ENCODE measurements at regions not wholly inside any gene's neighbourhood (a gene's known extent, or its start where the extent isn't known, plus 50 kb on each side); places are given as distances from the start of the nearest gene placed in this dataset.
"Not testable (repeated sequence)": the region's sequence is repeated elsewhere in the genome, so short reads cannot be mapped to it uniquely, and the experiment has no call there.

DNA sequence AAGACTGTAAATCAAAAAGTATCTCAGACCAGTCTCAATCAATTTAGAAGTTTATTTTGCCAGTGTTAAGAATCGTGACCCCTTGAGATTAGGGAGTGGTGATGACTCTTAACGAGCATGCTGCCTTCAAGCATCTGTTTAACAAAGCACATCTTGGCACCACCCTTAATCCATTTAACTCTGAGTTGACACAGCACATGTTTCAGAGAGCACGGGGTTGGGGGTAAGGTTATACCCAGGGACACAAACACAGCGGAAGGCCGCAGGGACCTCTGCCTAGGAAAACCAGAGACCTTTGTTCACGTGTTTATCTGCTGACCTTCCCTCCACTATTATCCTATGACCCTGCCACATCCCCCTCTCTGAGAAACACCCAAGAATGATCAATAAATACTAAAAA is 645.8 kb downstream of the FRK start:
- DNase-seq (ENCODE audit: low read depth); in situ Hi-C loops (cut with HindIII; ENCODE audit: low pct_unique_long_range_greater_than_20kb, low sequenced_read_pairs): not testable (repeated sequence)

DNA sequence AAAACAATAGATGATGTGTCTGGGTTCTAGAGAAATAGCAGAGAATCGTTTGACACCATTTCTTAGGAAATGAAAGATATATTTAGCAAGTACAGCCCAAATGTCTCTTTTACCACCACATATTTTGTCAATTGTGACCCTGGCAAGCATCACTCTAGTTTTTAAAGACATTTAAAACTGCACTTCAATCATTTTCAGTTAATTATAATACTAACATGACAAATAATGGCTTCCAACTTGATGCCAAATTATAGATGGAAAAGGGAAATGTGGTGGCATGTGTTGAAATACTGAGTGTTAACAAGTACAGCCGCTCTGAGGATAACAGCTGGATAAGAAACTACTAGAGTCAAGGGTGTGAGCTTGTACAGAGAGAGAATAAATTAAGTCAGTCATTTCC is 648.9 kb downstream of the FRK start:
- no peak for DNase-seq (ENCODE audit: low read depth)
- in situ Hi-C loops (cut with HindIII; ENCODE audit: low pct_unique_long_range_greater_than_20kb, low sequenced_read_pairs): no loop called here

DNA sequence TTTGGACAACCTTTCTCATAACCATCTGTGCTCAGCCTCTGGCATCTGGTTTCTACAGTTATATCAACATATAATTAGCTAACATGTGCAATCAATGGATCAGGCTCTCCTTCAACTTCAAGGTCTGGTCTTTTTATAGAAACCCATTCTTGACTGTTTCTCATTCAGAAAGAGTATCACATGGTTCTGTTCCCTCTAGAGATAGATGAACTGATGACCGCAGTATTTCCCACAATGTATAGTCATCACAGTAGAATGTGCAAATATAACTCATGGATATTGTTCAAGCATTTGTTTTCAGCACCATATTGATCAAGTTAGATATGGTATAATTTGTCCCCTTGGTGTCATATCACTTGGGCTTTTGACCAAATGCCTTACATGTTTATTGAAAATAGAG is 656.2 kb downstream of the FRK start:
- in situ Hi-C loops (cut with HindIII; ENCODE audit: low pct_unique_long_range_greater_than_20kb, low sequenced_read_pairs): no loop called here
- no peak for DNase-seq (ENCODE audit: low read depth)

DNA sequence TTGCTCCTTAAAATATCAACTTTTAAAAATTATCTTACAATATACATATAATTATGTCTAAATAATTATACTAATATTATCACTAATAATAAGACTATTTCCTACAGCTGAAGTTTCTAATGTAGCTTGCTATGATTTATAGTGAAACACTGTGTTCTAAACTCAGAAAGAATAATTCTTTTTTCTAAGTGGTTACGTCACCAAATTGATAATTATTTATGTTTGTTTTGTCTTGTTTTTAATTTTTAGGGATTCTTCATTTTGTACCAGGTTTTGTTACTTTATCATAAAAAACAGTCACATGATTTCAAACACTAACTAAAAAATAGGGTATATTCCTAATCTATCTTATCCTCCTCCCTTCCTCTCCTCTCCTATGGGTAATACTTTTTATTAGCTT is 662.1 kb downstream of the FRK start:
- DNase-seq (ENCODE audit: low read depth): no peak
- in situ Hi-C loops (cut with HindIII; ENCODE audit: low pct_unique_long_range_greater_than_20kb, low sequenced_read_pairs): no loop called here

DNA sequence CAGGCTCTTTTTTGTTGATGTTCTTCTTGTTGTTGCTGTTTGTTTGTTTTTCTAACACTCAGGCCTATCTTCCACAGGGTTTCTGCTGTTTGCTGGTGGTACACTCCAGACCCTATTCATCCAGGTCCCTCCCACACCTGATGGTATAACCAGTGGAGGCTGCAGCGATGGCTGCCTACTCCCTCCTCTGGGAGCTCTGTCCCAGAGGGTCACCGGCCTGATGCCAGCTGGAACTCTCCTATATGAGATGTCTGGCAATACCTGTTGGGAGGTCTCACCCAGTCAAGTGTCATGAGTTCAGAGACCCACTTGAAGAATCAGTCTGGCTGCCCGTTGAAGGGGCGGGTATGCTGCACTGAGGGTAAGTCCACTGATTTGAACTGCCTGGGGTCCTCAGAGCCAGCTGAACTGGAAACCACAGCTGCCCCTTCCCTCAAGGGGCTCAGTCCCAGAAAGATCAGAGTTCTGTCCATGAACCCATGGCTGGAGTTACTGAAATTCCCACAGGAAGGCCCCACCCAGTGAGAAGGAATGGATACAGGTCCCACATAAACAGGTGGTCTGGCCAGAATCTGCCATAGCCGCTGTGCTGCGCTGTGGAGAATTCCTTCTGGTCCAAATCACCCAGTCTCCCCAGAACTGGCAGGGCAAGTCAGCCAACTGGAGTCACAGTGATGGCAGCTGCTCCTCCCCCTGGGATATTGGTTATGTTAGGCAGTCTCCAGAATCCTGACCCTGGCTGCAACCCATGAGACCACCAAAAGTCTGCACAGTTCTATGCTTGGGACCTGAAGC is 664.4 kb downstream of the FRK start:
- no peak for DNase-seq (ENCODE audit: low read depth)
- in situ Hi-C loops (cut with HindIII; ENCODE audit: low pct_unique_long_range_greater_than_20kb, low sequenced_read_pairs): no loop called here

DNA sequence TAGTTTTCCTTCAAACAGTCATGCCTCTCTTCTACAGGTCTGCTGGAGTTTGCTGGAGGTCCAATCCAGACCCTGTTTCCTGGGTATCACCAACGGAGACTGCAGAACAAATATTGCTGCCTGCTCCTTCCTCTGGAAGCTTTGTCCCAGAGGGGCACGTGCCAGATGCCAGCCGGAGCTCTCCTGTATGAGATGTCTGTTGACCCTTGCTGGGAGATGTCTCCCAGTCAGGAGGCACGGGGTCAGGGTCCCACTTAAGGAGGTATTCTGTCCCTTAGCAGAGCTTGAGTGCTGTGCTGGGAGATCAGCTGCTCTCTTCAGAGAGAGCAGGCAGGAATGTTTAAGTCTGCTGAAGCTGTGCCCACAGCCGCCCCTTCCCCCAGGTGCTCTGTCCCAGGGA is 666.9 kb downstream of the FRK start:
- in situ Hi-C loops (cut with HindIII; ENCODE audit: low pct_unique_long_range_greater_than_20kb, low sequenced_read_pairs): no loop called here
- DNase-seq (ENCODE audit: low read depth): no peak

DNA sequence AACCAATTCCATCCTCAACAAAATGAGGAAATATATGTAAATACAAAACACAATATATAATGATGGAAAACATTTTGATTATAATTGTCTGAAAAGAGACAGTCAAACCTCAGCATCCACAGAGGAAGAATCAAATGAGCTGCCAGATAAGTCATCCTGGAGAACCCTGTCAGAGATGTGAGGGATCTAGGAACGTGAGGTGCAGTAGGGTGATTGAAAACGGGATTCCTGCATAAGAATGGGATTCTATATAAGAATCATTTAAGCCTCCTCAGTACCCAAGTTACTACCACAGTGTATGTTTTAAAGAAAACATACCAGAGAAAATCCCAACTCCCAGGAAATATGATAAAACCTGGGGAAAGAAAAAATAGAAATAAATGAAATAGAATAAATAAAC is 690.5 kb downstream of the FRK start:
- in situ Hi-C loops (cut with HindIII; ENCODE audit: low pct_unique_long_range_greater_than_20kb, low sequenced_read_pairs): no loop called here
- no peak for DNase-seq (ENCODE audit: low read depth)

DNA sequence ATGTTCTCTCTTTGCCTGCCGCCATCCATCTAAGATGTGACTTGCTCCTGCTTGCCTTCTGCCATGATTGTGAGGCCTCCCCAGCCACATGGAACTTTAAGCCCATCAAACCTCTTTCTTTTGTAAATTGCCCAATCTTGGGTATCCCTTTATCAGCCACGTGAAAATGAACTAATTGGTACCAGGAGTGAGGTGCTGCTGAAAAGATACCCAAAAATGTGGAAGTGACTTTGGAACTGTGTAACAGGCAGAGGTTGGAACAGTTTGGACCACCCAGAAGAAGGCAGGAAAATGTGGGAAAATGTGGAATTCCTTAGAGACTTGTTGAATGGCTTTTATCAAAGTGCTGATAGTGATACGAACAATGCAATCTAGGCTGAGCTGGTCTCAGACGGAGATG is 694.9 kb downstream of the FRK start:
- in situ Hi-C loops (cut with HindIII; ENCODE audit: low pct_unique_long_range_greater_than_20kb, low sequenced_read_pairs): no loop called here
- DNase-seq (ENCODE audit: low read depth): no peak

DNA sequence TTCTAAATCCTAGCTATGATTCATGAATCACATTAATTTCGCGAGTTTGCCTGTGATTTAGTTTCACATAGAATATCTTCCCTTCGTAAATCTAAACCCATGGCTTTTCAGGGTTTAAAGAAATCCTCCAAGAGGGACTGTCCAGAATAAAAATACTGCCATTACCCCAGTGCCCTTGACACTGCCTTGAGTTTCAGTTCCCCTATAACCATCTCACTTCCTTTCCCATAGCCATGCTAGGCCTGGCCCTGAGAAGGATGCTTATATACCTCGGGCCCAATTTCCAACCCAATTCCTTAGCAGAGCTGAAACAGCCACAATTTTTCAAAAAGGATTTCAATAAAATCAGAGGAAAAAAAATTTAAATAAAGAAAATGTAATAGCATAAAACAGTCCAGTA is 697.3 kb downstream of the FRK start:
- DNase-seq (ENCODE audit: low read depth): no peak
- in situ Hi-C loops (cut with HindIII; ENCODE audit: low pct_unique_long_range_greater_than_20kb, low sequenced_read_pairs): no loop called here

DNA sequence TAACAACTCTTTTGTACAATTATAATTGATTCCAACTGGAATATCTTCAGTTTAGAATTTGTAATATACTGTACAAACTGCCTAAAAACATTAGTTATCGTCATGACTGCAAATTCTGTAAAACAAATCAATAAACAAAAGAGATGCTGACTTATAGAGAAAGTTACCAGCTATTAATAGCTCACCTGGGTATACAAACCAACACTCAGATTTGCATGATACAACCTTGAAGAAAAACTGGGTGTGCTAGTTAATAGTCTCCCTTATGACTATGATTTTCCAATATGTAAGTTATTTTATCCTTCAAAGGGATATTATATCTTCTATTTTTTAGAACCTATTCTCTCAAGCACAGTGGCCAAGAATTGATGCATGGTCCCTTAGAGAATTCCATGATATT is 698.5 kb downstream of the FRK start:
- in situ Hi-C loops (cut with HindIII; ENCODE audit: low pct_unique_long_range_greater_than_20kb, low sequenced_read_pairs): no loop called here
- no peak for DNase-seq (ENCODE audit: low read depth)

DNA sequence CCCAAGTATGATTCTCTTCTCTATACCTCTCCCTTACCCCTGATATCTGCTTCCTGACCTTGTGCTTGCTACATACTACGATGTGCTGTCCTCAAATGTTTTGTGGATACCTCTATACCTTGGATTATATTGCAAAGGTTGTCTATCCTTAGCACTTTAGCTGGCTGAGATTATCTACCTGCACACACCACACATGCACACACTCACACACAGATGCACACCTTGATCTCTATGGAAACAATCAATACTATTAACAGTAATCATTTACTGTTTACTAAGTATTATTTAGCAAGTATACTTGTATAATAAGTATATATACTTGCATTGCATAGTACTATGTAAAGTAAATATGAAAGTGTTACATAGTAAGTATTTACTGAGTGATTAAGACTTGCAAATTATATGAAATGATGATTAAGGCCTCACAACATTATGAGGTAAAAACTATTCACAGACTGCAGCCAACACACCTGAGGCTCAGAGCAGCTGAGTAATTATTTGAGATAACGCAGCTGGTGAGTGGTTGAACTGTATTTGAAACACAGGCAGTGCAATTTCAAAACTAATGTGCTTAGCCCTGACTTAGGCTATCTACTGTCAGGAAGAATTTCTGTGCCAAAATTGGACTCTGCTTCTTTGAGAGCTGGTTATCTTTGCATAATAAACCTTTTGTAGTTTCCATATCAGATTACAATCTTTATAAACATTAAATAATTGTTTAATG is 699.9 kb downstream of the FRK start:
- no peak for DNase-seq (ENCODE audit: low read depth)
- in situ Hi-C loops (cut with HindIII; ENCODE audit: low pct_unique_long_range_greater_than_20kb, low sequenced_read_pairs): no loop called here

DNA sequence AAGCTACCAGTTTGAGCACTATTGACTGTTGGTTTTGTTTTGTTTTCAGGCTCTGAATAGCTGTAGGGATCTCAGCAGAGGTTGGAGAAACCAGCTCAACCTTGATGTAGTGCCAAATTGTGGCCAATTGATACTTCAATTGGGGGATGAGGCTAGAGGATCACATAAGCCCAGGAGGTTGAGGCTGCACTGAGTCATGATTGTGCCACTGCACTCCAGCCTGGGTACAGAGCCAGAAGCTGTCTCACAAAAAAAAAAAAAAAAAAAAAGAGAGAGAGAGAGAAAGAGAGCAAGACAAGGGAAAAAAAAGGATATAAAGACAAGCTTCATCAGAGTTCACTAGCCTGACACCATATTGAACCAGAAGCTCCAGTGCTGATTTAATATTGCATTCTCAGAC is 702.1 kb downstream of the FRK start:
- no peak for DNase-seq (ENCODE audit: low read depth)
- in situ Hi-C loops (cut with HindIII; ENCODE audit: low pct_unique_long_range_greater_than_20kb, low sequenced_read_pairs): no loop called here

DNA sequence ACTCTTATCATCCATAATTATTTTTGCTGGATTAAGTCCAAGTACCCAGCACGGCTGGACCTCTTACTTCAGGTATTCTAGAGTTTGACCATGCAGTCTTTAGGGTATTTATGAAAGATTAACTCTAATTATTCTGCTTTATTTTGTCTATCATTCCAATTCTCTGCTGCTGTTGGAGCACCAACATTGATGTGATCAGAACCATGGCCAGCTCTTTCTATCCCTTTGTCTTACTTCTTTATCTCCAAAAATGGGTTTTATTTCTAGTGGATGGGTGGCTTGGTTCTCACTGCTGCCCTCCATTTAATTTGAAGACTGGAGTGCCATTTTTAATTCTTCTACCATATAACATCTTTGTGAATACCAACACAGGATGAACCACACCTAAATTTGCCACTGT is 704.3 kb downstream of the FRK start:
- no peak for DNase-seq (ENCODE audit: low read depth)
- in situ Hi-C loops (cut with HindIII; ENCODE audit: low pct_unique_long_range_greater_than_20kb, low sequenced_read_pairs): no loop called here

DNA sequence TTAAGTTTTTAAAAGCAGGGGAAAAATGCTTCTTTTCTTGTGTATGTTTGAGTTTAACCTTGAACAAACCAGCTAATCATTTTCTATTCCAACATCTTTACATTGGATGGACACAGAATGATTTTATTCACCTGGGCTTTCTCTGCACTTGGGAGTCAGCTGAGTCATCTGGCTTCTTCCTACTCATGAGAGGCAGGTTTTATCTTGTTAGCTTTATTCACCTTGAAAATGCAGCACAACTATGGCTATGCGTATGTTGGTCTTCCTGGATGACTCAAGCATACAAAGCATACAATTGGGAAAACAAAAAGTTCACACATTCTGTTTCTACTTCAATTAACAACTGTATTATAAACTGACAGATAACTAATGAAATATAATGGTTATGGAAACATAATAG is 737.7 kb downstream of the FRK start:
- DNase-seq (ENCODE audit: low read depth): no peak
- in situ Hi-C loops (cut with HindIII; ENCODE audit: low pct_unique_long_range_greater_than_20kb, low sequenced_read_pairs): no loop called here

DNA sequence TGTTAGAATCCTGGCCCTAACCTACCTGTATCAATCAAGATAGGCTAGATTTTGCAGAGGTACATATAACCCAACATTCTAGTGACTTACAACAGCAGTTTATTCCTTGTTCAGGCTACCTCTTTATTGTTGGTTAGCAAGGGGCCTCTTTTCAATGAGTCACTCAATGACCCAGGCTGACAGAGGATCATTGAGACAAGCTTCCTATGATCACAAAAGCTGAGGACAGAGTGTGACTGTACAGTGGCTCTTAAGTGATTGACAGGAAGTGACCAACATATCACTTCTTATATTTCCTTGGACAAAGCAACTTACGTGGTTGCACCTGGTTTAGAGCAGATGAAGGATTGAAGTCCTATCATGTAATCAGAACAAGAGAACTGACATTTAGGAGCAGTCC is 740.9 kb downstream of the FRK start:
- in situ Hi-C loops (cut with HindIII; ENCODE audit: low pct_unique_long_range_greater_than_20kb, low sequenced_read_pairs): no loop called here
- DNase-seq (ENCODE audit: low read depth): no peak

DNA sequence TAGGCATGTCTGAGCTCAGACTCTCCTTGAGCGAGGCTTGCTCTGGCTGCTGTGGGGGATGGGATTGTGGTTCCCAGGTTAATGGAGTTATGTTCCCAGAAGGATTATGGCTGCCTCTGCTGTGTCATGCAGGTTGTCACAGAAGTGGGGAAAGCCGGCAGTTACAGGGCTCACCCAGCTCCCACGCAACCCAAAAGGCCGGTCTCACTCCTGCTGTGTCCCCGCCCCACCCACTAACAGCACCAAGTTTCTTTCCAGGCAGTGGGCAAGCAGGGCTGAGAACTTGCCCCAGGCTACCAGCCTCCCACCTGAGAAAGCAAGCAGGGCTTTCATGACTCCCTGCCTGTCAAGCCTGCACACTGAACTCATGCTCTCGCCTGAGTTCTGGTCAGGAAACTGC is 750.5 kb downstream of the FRK start:
- in situ Hi-C loops (cut with HindIII; ENCODE audit: low pct_unique_long_range_greater_than_20kb, low sequenced_read_pairs): no loop called here
- no peak for DNase-seq (ENCODE audit: low read depth)

DNA sequence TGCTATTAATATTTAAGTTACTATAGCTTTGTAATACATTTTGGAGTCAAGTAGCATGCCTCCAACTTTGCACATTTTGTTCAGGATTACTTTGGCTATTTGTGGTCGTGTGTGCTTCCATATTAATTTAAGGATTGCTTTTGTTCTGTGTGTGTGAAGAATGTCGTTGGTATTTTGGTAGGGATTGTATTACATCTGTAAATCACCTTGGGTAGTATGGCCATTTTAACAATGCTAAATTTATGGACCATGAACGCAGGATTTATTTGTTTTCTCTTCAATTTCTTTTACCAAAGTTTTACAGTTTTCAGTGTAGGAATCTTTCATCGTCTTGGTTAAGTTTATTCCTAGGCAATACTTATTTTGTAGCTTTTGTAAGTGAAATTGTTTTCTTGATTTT is 758.0 kb downstream of the FRK start:
- DNase-seq (ENCODE audit: low read depth): no peak
- in situ Hi-C loops (cut with HindIII; ENCODE audit: low pct_unique_long_range_greater_than_20kb, low sequenced_read_pairs): no loop called here

DNA sequence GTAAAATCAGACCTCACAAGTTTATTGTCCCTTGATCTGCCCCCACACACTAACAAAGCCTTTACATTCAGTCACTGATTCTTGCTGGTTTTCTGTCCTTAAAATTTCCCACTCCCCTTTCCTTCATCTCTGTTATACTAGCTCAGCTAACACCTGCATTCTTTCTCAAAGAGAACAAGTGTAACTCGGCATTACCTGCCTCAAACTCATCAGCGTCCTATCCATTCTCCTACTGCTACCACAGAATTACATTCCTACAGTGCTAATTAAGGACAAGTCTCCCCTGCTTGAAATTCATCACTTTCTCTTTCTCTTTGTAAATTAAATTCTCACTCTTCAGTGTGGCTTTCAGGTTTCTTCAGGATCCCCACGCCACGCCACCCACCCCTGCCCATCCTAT is 773.2 kb downstream of the FRK start:
- no peak for DNase-seq (ENCODE audit: low read depth)
- in situ Hi-C loops (cut with HindIII; ENCODE audit: low pct_unique_long_range_greater_than_20kb, low sequenced_read_pairs): no loop called here

DNA sequence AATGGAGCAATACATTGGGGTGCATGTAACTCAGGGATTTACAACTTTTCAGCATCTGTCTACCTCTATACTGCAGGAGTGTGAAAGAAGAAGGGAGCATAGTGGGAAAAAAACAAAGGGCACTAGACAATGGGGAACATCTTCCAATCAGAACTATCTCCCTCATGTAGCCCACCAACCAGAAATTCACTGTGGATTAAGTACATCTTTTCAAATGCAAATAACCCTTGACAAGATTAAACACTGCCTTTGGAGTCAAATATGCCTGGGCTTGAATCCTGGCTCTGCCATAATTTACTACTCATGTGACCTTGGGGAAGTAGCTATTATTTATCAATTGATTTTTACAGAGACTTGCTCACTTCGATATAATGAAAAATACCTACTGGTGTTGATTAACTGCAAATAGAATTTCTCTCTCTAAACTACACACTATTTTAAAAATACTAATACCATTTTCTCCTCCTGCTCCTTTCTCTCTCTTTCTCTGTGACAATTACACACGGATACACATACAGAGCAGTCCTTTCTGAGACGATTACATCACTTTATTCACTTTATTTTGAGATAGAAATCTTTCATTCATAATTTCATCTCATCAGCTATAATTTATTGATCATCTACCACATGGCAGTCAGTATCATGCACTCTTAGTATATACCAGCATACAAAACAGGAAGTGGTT is 783.7 kb downstream of the FRK start:
- DNase-seq (ENCODE audit: low read depth): no peak
- in situ Hi-C loops (cut with HindIII; ENCODE audit: low pct_unique_long_range_greater_than_20kb, low sequenced_read_pairs): no loop called here

DNA sequence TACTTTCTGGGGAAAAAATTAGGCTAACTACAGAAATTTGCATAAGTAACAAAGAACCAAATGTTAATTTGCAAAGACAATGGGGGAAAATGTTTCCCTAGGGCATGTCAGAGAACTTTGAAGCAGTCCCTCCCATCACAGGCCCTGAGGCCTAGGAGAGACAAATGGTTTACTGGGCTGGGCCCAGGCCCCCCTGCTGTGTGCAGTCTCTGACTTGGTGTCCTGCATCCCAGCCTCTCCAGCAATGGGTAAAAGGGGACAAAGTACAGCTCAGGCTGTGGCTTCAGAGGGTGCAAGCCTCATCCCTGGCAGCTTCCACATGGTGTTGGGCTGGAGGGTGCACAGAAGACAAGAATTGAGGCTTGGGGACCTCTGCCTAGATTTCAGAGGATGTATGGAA is 788.4 kb downstream of the FRK start:
- no peak for DNase-seq (ENCODE audit: low read depth)
- in situ Hi-C loops (cut with HindIII; ENCODE audit: low pct_unique_long_range_greater_than_20kb, low sequenced_read_pairs): no loop called here

All from Caki2 (cell line).